Muscle layer of duodenum (tissue), 2 donors: ENCODE measurements at regions not wholly inside any gene's neighbourhood (a gene's known extent, or its start where the extent isn't known, plus 50 kb on each side); places are given as distances from the start of the nearest gene placed in this dataset.
"Not testable (repeated sequence)": the region's sequence is repeated elsewhere in the genome, so short reads cannot be mapped to it uniquely, and the experiment has no call there.

Experiments used
- H3K27ac ChIP-seq: one replicate; pipeline ENCODE4 v1.7.0; 2013; ENCODE audit warnings: mild to moderate bottlenecking, low read length
- H3K27me3 ChIP-seq: one replicate; pipeline ENCODE4 v1.7.0; 2013; ENCODE audit warnings: low read depth, mild to moderate bottlenecking, control low read depth, low read length
- H3K36me3 ChIP-seq, 2 donors: one replicate each; pipeline ENCODE4 v1.7.0; 2013; ENCODE audit warnings: low read length in 2 of 2, control low read depth in 1 of 2, mild to moderate bottlenecking in 1 of 2; ENCODE audit not compliant: insufficient read depth in 2 of 2, control insufficient read depth in 1 of 2
- H3K4me1 ChIP-seq, 2 donors: one replicate each; pipeline ENCODE4 v1.7.0; 2013; ENCODE audit warnings: low read length in 2 of 2, mild to moderate bottlenecking in 2 of 2, control low read depth in 1 of 2, moderate library complexity in 1 of 2; ENCODE audit not compliant: insufficient read depth in 2 of 2, control insufficient read depth in 1 of 2
- H3K4me3 ChIP-seq, 2 donors: one replicate each; pipeline ENCODE4 v1.7.0; 2013; ENCODE audit warnings: low read length in 2 of 2, low read depth in 1 of 2, mild to moderate bottlenecking in 1 of 2
- H3K9me3 ChIP-seq, 2 donors: one replicate each; pipeline ENCODE4 v1.7.0; 2013; ENCODE audit warnings: low read length in 2 of 2, control low read depth in 1 of 2, mild to moderate bottlenecking in 1 of 2; ENCODE audit not compliant: control insufficient read depth in 1 of 2
- donor health status: healthy.

GRCh38 chr3:162729686-162730085 lies 1233.1 kb downstream of the OTOL1 start:
- no peaks in the 10 kb centered on the region for H3K27me3 ChIP-seq
- H3K4me3 ChIP-seq = no peak overlapping the region
- H3K27ac ChIP-seq = no peak overlapping the region
- no peaks in the 10 kb centered on the region for H3K9me3 ChIP-seq
- no peaks in the 10 kb centered on the region for H3K36me3 ChIP-seq
- H3K4me1 ChIP-seq = no peaks in the 10 kb centered on the region

GRCh38 chr3:162731961-162732360 lies 1235.4 kb downstream of the OTOL1 start:
- not testable (repeated sequence) for H3K9me3 ChIP-seq, H3K27ac ChIP-seq, H3K4me1 ChIP-seq, H3K36me3 ChIP-seq, H3K4me3 ChIP-seq, H3K27me3 ChIP-seq

GRCh38 chr3:162738784-162739183 lies 1242.2 kb downstream of the OTOL1 start:
- Histone ChIP-seq H3K9me3 (no peaks in the 10 kb centered on the region), H3K36me3 (no peaks in the 10 kb centered on the region), H3K27ac (no peak overlapping the region), H3K4me3 (no peak overlapping the region), H3K27me3 (no peaks in the 10 kb centered on the region), H3K4me1 (no peaks in the 10 kb centered on the region)

GRCh38 chr3:162740941-162741596 lies 1244.5 kb downstream of the OTOL1 start:
- Histone ChIP-seq H3K36me3 (no peaks in the 10 kb centered on the region), H3K4me3 (no peak overlapping the region), H3K27me3 (no peaks in the 10 kb centered on the region), H3K27ac (no peak overlapping the region), H3K9me3 (no peaks in the 10 kb centered on the region), H3K4me1 (no peaks in the 10 kb centered on the region)

- Histone ChIP-seq H3K27ac (no peak overlapping the region), H3K36me3 (no peaks in the 10 kb centered on the region), H3K27me3 (no peaks in the 10 kb centered on the region), H3K9me3 (no peaks in the 10 kb centered on the region), H3K4me1 (no peaks in the 10 kb centered on the region), H3K4me3 (no peak overlapping the region)
Observed at GRCh38 chr3:162742159-162742717, 1245.6 kb downstream of the OTOL1 start.

GRCh38 chr3:162743091-162743490 lies 1246.5 kb downstream of the OTOL1 start:
- Histone ChIP-seq H3K36me3 (no peaks in the 10 kb centered on the region), H3K9me3 (peaks cover 0 to 4% of the 10 kb centered on the region in 2 donors), H3K27ac (no peak overlapping the region)

GRCh38 chr3:162760789-162761188 lies 1264.2 kb downstream of the OTOL1 start:
- Histone ChIP-seq H3K36me3 (no peaks in the 10 kb centered on the region), H3K4me3 (no peak overlapping the region), H3K9me3 (no peaks in the 10 kb centered on the region), H3K4me1 (no peaks in the 10 kb centered on the region), H3K27me3 (no peaks in the 10 kb centered on the region), H3K27ac (no peak overlapping the region)

More at GRCh38 chr3:162743091-162743490, 1246.5 kb downstream of the OTOL1 start:
- Histone ChIP-seq H3K4me3 (no peak overlapping the region), H3K4me1 (no peaks in the 10 kb centered on the region), H3K27me3 (no peaks in the 10 kb centered on the region)

- no peaks in the 10 kb centered on the region for H3K4me1 ChIP-seq
- H3K27ac ChIP-seq = no peak overlapping the region
- H3K9me3 ChIP-seq = no peaks in the 10 kb centered on the region
- no peak overlapping the region for H3K4me3 ChIP-seq
- no peaks in the 10 kb centered on the region for H3K27me3 ChIP-seq
- H3K36me3 ChIP-seq = no peaks in the 10 kb centered on the region
Observed at GRCh38 chr3:162764051-162764807, 1267.6 kb downstream of the OTOL1 start.

- no peaks in the 10 kb centered on the region for H3K4me1 ChIP-seq
- no peaks in the 10 kb centered on the region for H3K36me3 ChIP-seq
- no peaks in the 10 kb centered on the region for H3K27me3 ChIP-seq
- H3K4me3 ChIP-seq = no peak overlapping the region
- no peak overlapping the region for H3K27ac ChIP-seq
- H3K9me3 ChIP-seq = no peaks in the 10 kb centered on the region
Observed at GRCh38 chr3:162764808-162765071, 1268.1 kb downstream of the OTOL1 start.

GRCh38 chr3:162765524-162765923 lies 1268.9 kb downstream of the OTOL1 start:
- Histone ChIP-seq H3K27ac (no peak overlapping the region), H3K4me1 (no peaks in the 10 kb centered on the region), H3K27me3 (no peaks in the 10 kb centered on the region), H3K4me3 (no peak overlapping the region), H3K9me3 (no peaks in the 10 kb centered on the region), H3K36me3 (no peaks in the 10 kb centered on the region)

- Histone ChIP-seq H3K4me1 (no peaks in the 10 kb centered on the region), H3K4me3 (no peak overlapping the region), H3K27ac (no peak overlapping the region), H3K36me3 (no peaks in the 10 kb centered on the region), H3K27me3 (no peaks in the 10 kb centered on the region), H3K9me3 (no peaks in the 10 kb centered on the region)
Observed at GRCh38 chr3:162769564-162769963, 1273.0 kb downstream of the OTOL1 start.
